ENCODE measurements at regions not wholly inside any gene's neighbourhood (a gene's known extent, or its start where the extent isn't known, plus 50 kb on each side); places are given as distances from the start of the nearest gene placed in this dataset.

- Histone ChIP-seq H4K5ac (ENCODE audit: insufficient read length, low read depth, low read length) (no peak overlapping the region), H3K4me2 (ENCODE audit: insufficient read depth in 1 of 2, low read depth in 2 of 2, low read length in 2 of 2) (no peak overlapping the region), H4K8ac (ENCODE audit: extremely low read depth, insufficient read depth, low read length) (no peak overlapping the region), H3K56ac (replicated peaks; ENCODE audit: insufficient read length, low read depth, low read length) (no peak overlapping the region), H3K36me3 (ENCODE audit: control insufficient read depth in 2 of 4, insufficient read depth in 4 of 4, low read length in 3 of 4) (no peaks in the 10 kb centered on the region), H4K91ac (replicated peaks; ENCODE audit: insufficient read length, low read length) (no peak overlapping the region), H3K27ac (ENCODE audit: low read depth, low read length) (no peak overlapping the region), H2BK20ac (ENCODE audit: low read length) (no peak overlapping the region), H2BK5ac (ENCODE audit: low read depth, low read length) (no peak overlapping the region), H3K79me2 (ENCODE audit: control insufficient read depth in 1 of 2, insufficient read depth in 2 of 2, low read length in 2 of 2) (no peaks in the 10 kb centered on the region), H3K9ac (replicated peaks in 1 of 4; ENCODE audit: extremely low read depth in 1 of 4, low read depth in 3 of 4, low read length in 3 of 4) (no peak overlapping the region), H3K23ac (ENCODE audit: insufficient read length) (no peak overlapping the region), H2BK12ac (ENCODE audit: low read depth, low read length) (no peak overlapping the region), H2AFZ (ENCODE audit: low read length) (no peak overlapping the region), H3K4ac (replicated peaks; ENCODE audit: insufficient read length, low read depth, low read length) (no peak overlapping the region), H3K14ac (ENCODE audit: insufficient read length) (no peak overlapping the region), H3K9me3 (ENCODE audit: insufficient read depth in 2 of 2, low read depth in 1 of 2, low read length in 1 of 2) (no peaks in the 10 kb centered on the region), H4K20me1 (replicated peaks in 1 of 2; ENCODE audit: control insufficient read depth in 1 of 2, insufficient read depth in 2 of 2, low read length in 2 of 2) (no peaks in the 10 kb centered on the region), H3K18ac (ENCODE audit: extremely low read depth, low read length) (no peak overlapping the region), H3K27me3 (replicated peaks in 1 of 4; ENCODE audit: control insufficient read depth in 3 of 4, extremely low read depth in 1 of 4, insufficient read depth in 3 of 4, low read length in 3 of 4) (no peaks in the 10 kb centered on the region), H3K23me2 (ENCODE audit: low read depth, low read length) (no peaks in the 10 kb centered on the region), H2BK120ac (replicated peaks; ENCODE audit: low read depth, low read length) (no peak overlapping the region), H3K79me1 (ENCODE audit: low read depth, low read length) (no peaks in the 10 kb centered on the region), H3K4me1 (replicated peaks in 1 of 4; ENCODE audit: control insufficient read depth in 3 of 4, insufficient read depth in 4 of 4, low read length in 3 of 4) (no peaks in the 10 kb centered on the region), H3K4me3 (ENCODE audit: extremely low read depth in 1 of 4, insufficient read depth in 2 of 4, low read depth in 3 of 4, low read length in 4 of 4) (no peak overlapping the region), H2AK5ac (ENCODE audit: low read depth, low read length) (no peak overlapping the region), H2BK15ac (ENCODE audit: low read length) (no peak overlapping the region)
- no peak for DNase-seq (ENCODE audit: low read depth in 1 of 2, low spot score in 2 of 2)
- POLR2A ChIA-PET (ENCODE audit: partially characterized antibody): no interaction called here
- WGBS, 2 experiments (ENCODE audit: extremely low coverage in 1 of 2, insufficient coverage in 1 of 2, insufficient read length in 1 of 2, insufficient replicate concordance in 2 of 2, low coverage in 1 of 2, low lambda C conversion rate in 2 of 2, missing lambda C conversion rate in 1 of 2): 80% methylated on average over 1 of the region's 1 CpG; no CpG with 5 or more reads in 1 of the 2 experiments
- CTCF ChIA-PET (ENCODE audit: partially characterized antibody): no interaction called here
- FAIRE-seq: no peak
- TF ChIP-seq USF2 (IDR thresholded peaks at IDR 0.05; ENCODE audit: low read length) (no peak), CTCF (IDR thresholded peaks at IDR 0.05; ENCODE audit: control extremely low read depth in 1 of 3, insufficient read depth in 1 of 3, low read depth in 1 of 3, low read length in 3 of 3) (no peak), POLR2A (IDR thresholded peaks at IDR 0.05; ENCODE audit: control extremely low read depth in 1 of 2, low read depth in 2 of 2, low read length in 2 of 2) (no peak), RNF2 (IDR thresholded peaks at IDR 0.05; ENCODE audit: borderline replicate concordance, low read depth, low read length, missing control alignments, poor library complexity, severe bottlenecking) (no peak), CREB1 (IDR thresholded peaks at IDR 0.05) (no peak), MAFK (IDR thresholded peaks at IDR 0.05; ENCODE audit: low read depth, low read length) (no peak), BRCA1 (IDR thresholded peaks at IDR 0.05; ENCODE audit: low read depth, low read length) (no peak), CTBP2 (IDR thresholded peaks at IDR 0.05; ENCODE audit: borderline replicate concordance, insufficient read depth, insufficient read length, low read length) (no peak), JUN (IDR thresholded peaks at IDR 0.05; ENCODE audit: low read depth, low read length) (no peak), ASH2L (IDR thresholded peaks at IDR 0.05; ENCODE audit: low read length) (no peak), TAF1 (IDR thresholded peaks at IDR 0.05; ENCODE audit: low read depth, low read length) (no peak), BACH1 (IDR thresholded peaks at IDR 0.05; ENCODE audit: low read length) (no peak), GABPA (IDR thresholded peaks at IDR 0.05; ENCODE audit: borderline replicate concordance, insufficient read depth, low read length) (no peak)
Measured at GRCh38 chr4:60809486-60809800, 390.7 kb upstream of the ADGRL3 start.
